SK-N-SH (cell line): ENCODE measurements at regions not wholly inside any gene's neighbourhood (a gene's known extent, or its start where the extent isn't known, plus 50 kb on each side); places are given as distances from the start of the nearest gene placed in this dataset.

Experiments used
- EZH2phosphoT487 ChIP-seq: fragments of 200-600 bp; sonication (generic); IDR thresholded peaks from 2 replicates; pipeline ENCODE4 v1.6.1; 2017; ENCODE audit warnings: low read depth, mixed run types, mild to moderate bottlenecking, antibody characterized with exemption, moderate library complexity, borderline replicate concordance
- FOXJ3 ChIP-seq: sonication (generic); formaldehyde crosslinking; IDR thresholded peaks from 2 replicates; pipeline ENCODE4 v1.5.1; 2020; ENCODE audit warnings: mild to moderate bottlenecking, missing genetic modification reagents
- GATA2 ChIP-seq: sonication (generic); formaldehyde crosslinking; IDR thresholded peaks from 2 replicates; pipeline ENCODE4 v1.5.0; 2020; ENCODE audit warnings: mild to moderate bottlenecking, missing genetic modification reagents
- MXI1 ChIP-seq: IDR thresholded peaks from 2 replicates; pipeline ENCODE4 v1.6.1; 2012; ENCODE audit warnings: mild to moderate bottlenecking, low read depth, low read length, improper control_type of control experiment
- POLR2AphosphoS5 ChIP-seq: IDR thresholded peaks from 2 replicates; pipeline ENCODE4 v1.6.1; 2012; ENCODE audit warnings: low read depth, low read length
- RAD21 ChIP-seq: IDR thresholded peaks from 2 replicates; pipeline ENCODE4 v1.6.1; 2012; ENCODE audit warnings: mild to moderate bottlenecking, low read length
- SMC3 ChIP-seq: IDR thresholded peaks from 2 replicates; pipeline ENCODE4 v1.6.1; 2012; ENCODE audit warnings: low read depth, low read length, improper control_type of control experiment
- TAF1 ChIP-seq: IDR thresholded peaks from 2 replicates; pipeline ENCODE4 v1.6.1; 2012; ENCODE audit warnings: low read depth, mild to moderate bottlenecking, low read length, moderate library complexity, borderline replicate concordance
- TCF12 ChIP-seq: IDR thresholded peaks from 2 replicates; pipeline ENCODE4 v1.4.0; 2012
- YY1 ChIP-seq: IDR thresholded peaks from 2 replicates; pipeline ENCODE4 v1.4.0; 2012; ENCODE audit warnings: low read depth, mild to moderate bottlenecking
- TF ChIP-seq, protein P1 (sequence below): fragments of 200-600 bp; sonication (generic); IDR thresholded peaks from 2 replicates; pipeline ENCODE4 v1.6.1; 2017; ENCODE audit warnings: antibody characterized with exemption, mild to moderate bottlenecking, moderate library complexity
- TF ChIP-seq, protein P2 (sequence below): IDR thresholded peaks from 2 replicates; pipeline ENCODE4 v1.6.1; 2012; ENCODE audit warnings: mild to moderate bottlenecking, low read depth, low read length, moderate library complexity
- TF ChIP-seq, protein P3 (sequence below): IDR thresholded peaks from 2 replicates; pipeline ENCODE4 v1.4.0; 2012; ENCODE audit warnings: low read depth, borderline replicate concordance
- TF ChIP-seq, protein P4 (sequence below): fragments of 150-350 bp; IDR thresholded peaks from 2 replicates; pipeline ENCODE4 v1.6.1; 2016; ENCODE audit warnings: mild to moderate bottlenecking, low read depth, low read length

DNA sequence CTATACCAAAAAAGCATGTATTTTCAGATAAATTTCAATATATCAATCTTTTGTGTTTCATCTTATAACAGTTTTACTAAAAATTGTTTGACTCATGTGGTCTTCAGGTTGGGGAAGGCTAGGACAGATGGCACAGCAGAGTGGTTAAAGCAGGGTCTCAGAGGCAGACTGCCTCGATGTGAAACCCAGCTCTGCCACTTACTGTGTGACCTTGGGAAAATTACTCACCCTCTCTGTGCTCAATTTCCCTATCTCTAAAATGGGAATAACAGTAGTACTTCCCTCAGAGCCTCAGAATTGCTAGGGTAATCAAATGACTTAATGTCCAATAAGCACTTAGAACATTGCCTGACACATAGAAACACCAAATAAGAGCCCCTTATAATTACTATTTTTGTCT lies 262.1 kb upstream of the FMN2 start:
- TF ChIP-seq, protein P1, sequence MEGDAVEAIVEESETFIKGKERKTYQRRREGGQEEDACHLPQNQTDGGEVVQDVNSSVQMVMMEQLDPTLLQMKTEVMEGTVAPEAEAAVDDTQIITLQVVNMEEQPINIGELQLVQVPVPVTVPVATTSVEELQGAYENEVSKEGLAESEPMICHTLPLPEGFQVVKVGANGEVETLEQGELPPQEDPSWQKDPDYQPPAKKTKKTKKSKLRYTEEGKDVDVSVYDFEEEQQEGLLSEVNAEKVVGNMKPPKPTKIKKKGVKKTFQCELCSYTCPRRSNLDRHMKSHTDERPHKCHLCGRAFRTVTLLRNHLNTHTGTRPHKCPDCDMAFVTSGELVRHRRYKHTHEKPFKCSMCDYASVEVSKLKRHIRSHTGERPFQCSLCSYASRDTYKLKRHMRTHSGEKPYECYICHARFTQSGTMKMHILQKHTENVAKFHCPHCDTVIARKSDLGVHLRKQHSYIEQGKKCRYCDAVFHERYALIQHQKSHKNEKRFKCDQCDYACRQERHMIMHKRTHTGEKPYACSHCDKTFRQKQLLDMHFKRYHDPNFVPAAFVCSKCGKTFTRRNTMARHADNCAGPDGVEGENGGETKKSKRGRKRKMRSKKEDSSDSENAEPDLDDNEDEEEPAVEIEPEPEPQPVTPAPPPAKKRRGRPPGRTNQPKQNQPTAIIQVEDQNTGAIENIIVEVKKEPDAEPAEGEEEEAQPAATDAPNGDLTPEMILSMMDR = no peak
- TF ChIP-seq POLR2AphosphoS5 (no peak), RAD21 (no peak), TAF1 (no peak), TCF12 (no peak), GATA2 (CRISPR knock-in tag) (no peak), MXI1 (no peak), FOXJ3 (CRISPR knock-in tag) (no peak), EZH2phosphoT487 (no peak), YY1 (no peak), SMC3 (no peak)
- TF ChIP-seq, protein P2, sequence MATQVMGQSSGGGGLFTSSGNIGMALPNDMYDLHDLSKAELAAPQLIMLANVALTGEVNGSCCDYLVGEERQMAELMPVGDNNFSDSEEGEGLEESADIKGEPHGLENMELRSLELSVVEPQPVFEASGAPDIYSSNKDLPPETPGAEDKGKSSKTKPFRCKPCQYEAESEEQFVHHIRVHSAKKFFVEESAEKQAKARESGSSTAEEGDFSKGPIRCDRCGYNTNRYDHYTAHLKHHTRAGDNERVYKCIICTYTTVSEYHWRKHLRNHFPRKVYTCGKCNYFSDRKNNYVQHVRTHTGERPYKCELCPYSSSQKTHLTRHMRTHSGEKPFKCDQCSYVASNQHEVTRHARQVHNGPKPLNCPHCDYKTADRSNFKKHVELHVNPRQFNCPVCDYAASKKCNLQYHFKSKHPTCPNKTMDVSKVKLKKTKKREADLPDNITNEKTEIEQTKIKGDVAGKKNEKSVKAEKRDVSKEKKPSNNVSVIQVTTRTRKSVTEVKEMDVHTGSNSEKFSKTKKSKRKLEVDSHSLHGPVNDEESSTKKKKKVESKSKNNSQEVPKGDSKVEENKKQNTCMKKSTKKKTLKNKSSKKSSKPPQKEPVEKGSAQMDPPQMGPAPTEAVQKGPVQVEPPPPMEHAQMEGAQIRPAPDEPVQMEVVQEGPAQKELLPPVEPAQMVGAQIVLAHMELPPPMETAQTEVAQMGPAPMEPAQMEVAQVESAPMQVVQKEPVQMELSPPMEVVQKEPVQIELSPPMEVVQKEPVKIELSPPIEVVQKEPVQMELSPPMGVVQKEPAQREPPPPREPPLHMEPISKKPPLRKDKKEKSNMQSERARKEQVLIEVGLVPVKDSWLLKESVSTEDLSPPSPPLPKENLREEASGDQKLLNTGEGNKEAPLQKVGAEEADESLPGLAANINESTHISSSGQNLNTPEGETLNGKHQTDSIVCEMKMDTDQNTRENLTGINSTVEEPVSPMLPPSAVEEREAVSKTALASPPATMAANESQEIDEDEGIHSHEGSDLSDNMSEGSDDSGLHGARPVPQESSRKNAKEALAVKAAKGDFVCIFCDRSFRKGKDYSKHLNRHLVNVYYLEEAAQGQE = no peak
- TF ChIP-seq, protein P3, sequence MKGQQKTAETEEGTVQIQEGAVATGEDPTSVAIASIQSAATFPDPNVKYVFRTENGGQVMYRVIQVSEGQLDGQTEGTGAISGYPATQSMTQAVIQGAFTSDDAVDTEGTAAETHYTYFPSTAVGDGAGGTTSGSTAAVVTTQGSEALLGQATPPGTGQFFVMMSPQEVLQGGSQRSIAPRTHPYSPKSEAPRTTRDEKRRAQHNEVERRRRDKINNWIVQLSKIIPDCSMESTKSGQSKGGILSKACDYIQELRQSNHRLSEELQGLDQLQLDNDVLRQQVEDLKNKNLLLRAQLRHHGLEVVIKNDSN = no peak
- TF ChIP-seq, protein P4, sequence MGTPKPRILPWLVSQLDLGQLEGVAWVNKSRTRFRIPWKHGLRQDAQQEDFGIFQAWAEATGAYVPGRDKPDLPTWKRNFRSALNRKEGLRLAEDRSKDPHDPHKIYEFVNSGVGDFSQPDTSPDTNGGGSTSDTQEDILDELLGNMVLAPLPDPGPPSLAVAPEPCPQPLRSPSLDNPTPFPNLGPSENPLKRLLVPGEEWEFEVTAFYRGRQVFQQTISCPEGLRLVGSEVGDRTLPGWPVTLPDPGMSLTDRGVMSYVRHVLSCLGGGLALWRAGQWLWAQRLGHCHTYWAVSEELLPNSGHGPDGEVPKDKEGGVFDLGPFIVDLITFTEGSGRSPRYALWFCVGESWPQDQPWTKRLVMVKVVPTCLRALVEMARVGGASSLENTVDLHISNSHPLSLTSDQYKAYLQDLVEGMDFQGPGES = no peak
